ENCODE measurements at regions not wholly inside any gene's neighbourhood (a gene's known extent, or its start where the extent isn't known, plus 50 kb on each side); places are given as distances from the start of the nearest gene placed in this dataset.
A peak's percentile ranks its signal among the peaks of the same experiment; 100 is the strongest.

DNA sequence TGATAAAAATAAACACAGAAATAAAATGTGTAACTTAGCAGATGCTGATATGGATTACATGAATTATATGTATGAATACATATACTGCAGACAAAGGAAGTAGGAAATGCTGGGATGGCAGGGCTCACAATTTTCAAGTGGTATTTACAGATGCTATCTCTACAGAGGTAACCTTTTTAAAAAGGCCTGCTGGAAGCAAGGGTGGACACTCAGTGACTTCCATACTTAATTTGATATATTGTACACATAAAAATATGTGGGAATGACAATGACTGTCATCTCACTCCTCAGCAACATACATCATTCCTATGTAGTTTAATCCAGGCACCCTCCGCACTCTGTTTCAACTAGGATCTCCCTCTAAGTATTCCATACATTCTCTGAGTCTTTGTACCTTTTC lies 452.9 kb downstream of the DTHD1 start:
- WGBS, 2 donors (ENCODE audit: extremely low coverage in 2 of 2, insufficient read length in 2 of 2, insufficient replicate concordance in 1 of 2): no CpG with 5 or more reads among the region's 1 CpG
- Histone ChIP-seq H4K8ac (ENCODE audit: low read depth, low read length) (no peak overlapping the region), H4K91ac (ENCODE audit: low read depth, low read length, poor library complexity) (no peak overlapping the region), H3K4me2 (ENCODE audit: insufficient read depth, low read length, poor library complexity, severe bottlenecking) (no peak overlapping the region), H3K9ac (ENCODE audit: low read depth, low read length, poor library complexity) (no peak overlapping the region), H3K18ac (ENCODE audit: low read length) (no peak overlapping the region), H2BK5ac (ENCODE audit: low read length) (no peak overlapping the region), H2BK12ac (ENCODE audit: low read length) (no peak overlapping the region), H3K36me3 (replicated peaks in 1 of 2; ENCODE audit: control insufficient read depth in 2 of 2, insufficient read depth in 2 of 2, low read length in 2 of 2) (no peaks in the 10 kb centered on the region), H3K9me3 (replicated peaks in 1 of 2; ENCODE audit: control insufficient read depth in 2 of 2, insufficient read depth in 1 of 2, low read depth in 1 of 2, low read length in 2 of 2) (no peaks in the 10 kb centered on the region), H2AK5ac (ENCODE audit: low read depth, low read length) (no peak overlapping the region), H3K79me1 (ENCODE audit: low read depth, low read length) (no peaks in the 10 kb centered on the region), H3K4me3 (ENCODE audit: low read length in 2 of 2) (no peak overlapping the region), H3K27ac (replicated peaks; ENCODE audit: low read length) (no peak overlapping the region), H3K4me1 (ENCODE audit: control insufficient read depth in 2 of 2, insufficient read depth in 1 of 2, low read depth in 1 of 2, low read length in 2 of 2) (no peaks in the 10 kb centered on the region), H2BK15ac (ENCODE audit: low read length) (no peak overlapping the region), H3K4ac (ENCODE audit: low read length) (no peak overlapping the region), H3K23ac (ENCODE audit: low read depth, low read length, poor library complexity) (no peak overlapping the region), H3K14ac (ENCODE audit: low read length) (no peak overlapping the region), H2AFZ (ENCODE audit: low read length) (no peak overlapping the region), H2BK120ac (ENCODE audit: low read depth, low read length) (no peak overlapping the region), H3K27me3 (ENCODE audit: control insufficient read depth in 3 of 3, insufficient read depth in 3 of 3, low read depth in 1 of 3, low read length in 3 of 3) (no peaks in the 10 kb centered on the region)
- DNase-seq (ENCODE audit: low spot score): no peak

DNA sequence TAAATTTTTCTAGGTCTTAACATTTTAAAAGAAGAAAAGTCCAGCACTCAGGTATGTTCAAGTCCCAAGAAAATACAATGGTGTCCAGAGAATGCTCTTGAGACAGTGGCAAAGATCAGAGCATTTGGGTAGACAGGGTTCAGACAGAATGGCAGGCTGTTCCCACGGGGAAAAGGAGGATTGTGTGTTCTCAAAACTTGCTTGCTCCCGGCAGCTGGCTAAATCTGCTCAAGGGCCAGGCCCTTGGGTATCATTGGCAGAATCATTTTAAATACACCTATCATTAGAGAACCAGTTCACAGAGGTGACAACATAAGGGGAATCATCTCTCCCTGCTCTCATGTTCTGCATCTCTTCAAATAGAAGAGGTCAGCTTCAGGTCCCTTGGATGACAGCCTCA lies 456.3 kb downstream of the DTHD1 start:
- no peak overlapping the region for H4K91ac ChIP-seq (ENCODE audit: low read depth, low read length, poor library complexity)
- no peak overlapping the region for H2AK5ac ChIP-seq (ENCODE audit: low read depth, low read length)
- no peak overlapping the region for H2AFZ ChIP-seq (ENCODE audit: low read length)
- no peak overlapping the region for H3K27ac ChIP-seq (replicated peaks; ENCODE audit: low read length)
- H2BK15ac ChIP-seq (ENCODE audit: low read length): no peak overlapping the region
- no peaks in the 10 kb centered on the region for H3K79me1 ChIP-seq (ENCODE audit: low read depth, low read length)
- H3K9me3 ChIP-seq (replicated peaks in 1 of 2; ENCODE audit: control insufficient read depth in 2 of 2, insufficient read depth in 1 of 2, low read depth in 1 of 2, low read length in 2 of 2): no peaks in the 10 kb centered on the region
- no peak overlapping the region for H3K4ac ChIP-seq (ENCODE audit: low read length)
- no peak for DNase-seq (ENCODE audit: low spot score)
- H3K27me3 ChIP-seq (ENCODE audit: control insufficient read depth in 3 of 3, insufficient read depth in 3 of 3, low read depth in 1 of 3, low read length in 3 of 3): no peaks in the 10 kb centered on the region
- H4K8ac ChIP-seq (ENCODE audit: low read depth, low read length): no peak overlapping the region
- no peak overlapping the region for H3K23ac ChIP-seq (ENCODE audit: low read depth, low read length, poor library complexity)
- no CpG with 5 or more reads among the region's 2 CpGs for WGBS, 2 donors (ENCODE audit: extremely low coverage in 2 of 2, insufficient read length in 2 of 2, insufficient replicate concordance in 1 of 2)
- H3K36me3 ChIP-seq (replicated peaks in 1 of 2; ENCODE audit: control insufficient read depth in 2 of 2, insufficient read depth in 2 of 2, low read length in 2 of 2): no peaks in the 10 kb centered on the region
- no peak overlapping the region for H3K4me2 ChIP-seq (ENCODE audit: insufficient read depth, low read length, poor library complexity, severe bottlenecking)
- no peak overlapping the region for H2BK120ac ChIP-seq (ENCODE audit: low read depth, low read length)
- no peak overlapping the region for H3K4me3 ChIP-seq (ENCODE audit: low read length in 2 of 2)
- no peak overlapping the region for H3K14ac ChIP-seq (ENCODE audit: low read length)
- H3K4me1 ChIP-seq (ENCODE audit: control insufficient read depth in 2 of 2, insufficient read depth in 1 of 2, low read depth in 1 of 2, low read length in 2 of 2): no peaks in the 10 kb centered on the region
- H3K9ac ChIP-seq (ENCODE audit: low read depth, low read length, poor library complexity): no peak overlapping the region
- no peak overlapping the region for H2BK5ac ChIP-seq (ENCODE audit: low read length)
- no peak overlapping the region for H2BK12ac ChIP-seq (ENCODE audit: low read length)
- H3K18ac ChIP-seq (ENCODE audit: low read length): no peak overlapping the region

DNA sequence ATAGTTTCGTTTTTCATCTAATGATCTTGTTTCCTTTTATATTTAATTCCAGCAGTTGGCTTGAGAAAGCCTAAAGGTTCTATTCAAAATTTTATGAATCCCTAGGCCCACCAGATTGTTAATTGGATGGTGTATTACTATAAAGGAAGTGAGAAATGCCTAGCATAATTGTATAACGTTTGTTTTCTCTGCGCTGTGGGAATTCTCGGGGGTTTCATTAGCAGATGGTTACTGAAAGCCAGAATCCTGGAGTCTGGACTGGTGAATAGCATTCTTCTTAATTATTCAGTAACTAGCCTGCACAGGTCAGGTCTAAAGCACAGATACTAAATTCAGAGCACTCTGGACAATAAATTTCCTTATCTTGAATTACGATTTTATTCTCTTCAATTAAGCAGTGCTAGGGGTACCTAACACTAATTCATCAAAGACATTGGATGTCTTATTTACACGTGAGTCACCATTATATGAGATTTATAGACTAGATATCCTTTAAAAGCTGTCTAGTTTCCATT lies 459.4 kb downstream of the DTHD1 start:
- H3K18ac ChIP-seq (ENCODE audit: low read length): no peak overlapping the region
- H3K27me3 ChIP-seq (ENCODE audit: control insufficient read depth in 3 of 3, insufficient read depth in 3 of 3, low read depth in 1 of 3, low read length in 3 of 3): no peaks in the 10 kb centered on the region
- no peak overlapping the region for H3K23ac ChIP-seq (ENCODE audit: low read depth, low read length, poor library complexity)
- no peak overlapping the region for H2BK120ac ChIP-seq (ENCODE audit: low read depth, low read length)
- H3K9ac ChIP-seq (ENCODE audit: low read depth, low read length, poor library complexity): no peak overlapping the region
- no peaks in the 10 kb centered on the region for H3K36me3 ChIP-seq (replicated peaks in 1 of 2; ENCODE audit: control insufficient read depth in 2 of 2, insufficient read depth in 2 of 2, low read length in 2 of 2)
- H2BK12ac ChIP-seq (ENCODE audit: low read length): no peak overlapping the region
- H3K14ac ChIP-seq (ENCODE audit: low read length): no peak overlapping the region
- H3K4me3 ChIP-seq (ENCODE audit: low read length in 2 of 2): no peak overlapping the region
- no peak overlapping the region for H2BK5ac ChIP-seq (ENCODE audit: low read length)
- no peak overlapping the region for H4K8ac ChIP-seq (ENCODE audit: low read depth, low read length)
- no peaks in the 10 kb centered on the region for H3K4me1 ChIP-seq (ENCODE audit: control insufficient read depth in 2 of 2, insufficient read depth in 1 of 2, low read depth in 1 of 2, low read length in 2 of 2)
- no peaks in the 10 kb centered on the region for H3K9me3 ChIP-seq (replicated peaks in 1 of 2; ENCODE audit: control insufficient read depth in 2 of 2, insufficient read depth in 1 of 2, low read depth in 1 of 2, low read length in 2 of 2)
- no peak overlapping the region for H2BK15ac ChIP-seq (ENCODE audit: low read length)
- H3K4ac ChIP-seq (ENCODE audit: low read length): no peak overlapping the region
- no CpG with 5 or more reads among the region's 6 CpGs for WGBS, 2 donors (ENCODE audit: extremely low coverage in 2 of 2, insufficient read length in 2 of 2, insufficient replicate concordance in 1 of 2)
- no peak overlapping the region for H2AK5ac ChIP-seq (ENCODE audit: low read depth, low read length)
- H4K91ac ChIP-seq (ENCODE audit: low read depth, low read length, poor library complexity): no peak overlapping the region
- H3K79me1 ChIP-seq (ENCODE audit: low read depth, low read length): no peaks in the 10 kb centered on the region
- no peak overlapping the region for H2AFZ ChIP-seq (ENCODE audit: low read length)
- H3K4me2 ChIP-seq (ENCODE audit: insufficient read depth, low read length, poor library complexity, severe bottlenecking): no peak overlapping the region
- no peak overlapping the region for H3K27ac ChIP-seq (replicated peaks; ENCODE audit: low read length)
- no peak for DNase-seq (ENCODE audit: low spot score)

DNA sequence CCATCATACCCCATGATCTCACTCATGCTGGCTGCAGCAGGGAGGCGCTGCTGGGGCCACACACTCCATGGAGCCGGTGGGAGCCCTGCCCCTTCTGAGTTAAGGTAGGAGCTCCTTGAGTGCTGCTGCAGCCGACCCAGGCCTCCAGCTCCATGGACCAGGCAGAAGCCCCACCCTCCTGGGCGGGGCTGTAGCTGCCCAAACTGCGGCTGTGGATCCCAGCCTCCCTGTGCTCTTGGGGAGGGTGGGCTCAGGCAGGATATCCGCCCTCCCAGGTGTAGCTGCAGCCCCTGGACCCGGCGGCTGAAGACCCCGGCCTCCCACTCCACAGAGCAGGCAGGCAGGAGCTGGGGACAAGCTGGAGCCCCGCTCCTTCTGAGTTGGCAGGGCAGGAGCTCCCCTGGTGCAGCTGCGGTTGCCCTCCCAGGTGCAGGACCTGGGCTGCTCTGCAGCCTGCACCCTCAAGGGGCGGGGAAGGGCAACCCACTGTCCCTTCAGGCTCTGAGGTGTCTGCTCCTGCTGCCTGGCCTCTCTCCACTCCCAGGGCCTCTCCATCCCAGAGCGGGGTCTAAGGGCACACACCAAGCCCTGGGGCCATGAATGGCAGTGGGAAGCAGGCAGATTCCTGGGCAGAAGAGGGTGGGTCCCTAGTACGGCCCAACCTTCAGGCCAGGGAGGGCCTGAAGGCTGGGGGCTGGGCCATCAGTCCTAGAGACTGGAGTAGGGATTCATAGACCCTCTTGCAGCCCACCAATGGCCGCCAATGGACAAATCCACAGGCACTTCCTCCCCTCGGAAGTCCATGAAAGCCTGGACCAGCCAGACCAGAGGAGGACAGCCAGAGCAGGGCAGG lies 466.1 kb downstream of the DTHD1 start:
- H3K9ac ChIP-seq (ENCODE audit: low read depth, low read length, poor library complexity): no peak overlapping the region
- WGBS, 2 donors (ENCODE audit: extremely low coverage in 2 of 2, insufficient read length in 2 of 2, insufficient replicate concordance in 1 of 2): no CpG with 5 or more reads among the region's 16 CpGs
- no peak overlapping the region for H2AK5ac ChIP-seq (ENCODE audit: low read depth, low read length)
- no peak overlapping the region for H4K91ac ChIP-seq (ENCODE audit: low read depth, low read length, poor library complexity)
- peak overlapping the region; percentile 75 for H2BK5ac ChIP-seq (ENCODE audit: low read length)
- DNase-seq (ENCODE audit: low spot score): no peak
- H3K18ac ChIP-seq (ENCODE audit: low read length): peak overlapping the region; percentile 83
- H3K4ac ChIP-seq (ENCODE audit: low read length): no peak overlapping the region
- peak overlapping the region; percentile 21 for H3K14ac ChIP-seq (ENCODE audit: low read length)
- no peak overlapping the region for H2BK12ac ChIP-seq (ENCODE audit: low read length)
- H2BK120ac ChIP-seq (ENCODE audit: low read depth, low read length): no peak overlapping the region
- no peaks in the 10 kb centered on the region for H3K36me3 ChIP-seq (replicated peaks in 1 of 2; ENCODE audit: control insufficient read depth in 2 of 2, insufficient read depth in 2 of 2, low read length in 2 of 2)
- no peaks in the 10 kb centered on the region for H3K9me3 ChIP-seq (replicated peaks in 1 of 2; ENCODE audit: control insufficient read depth in 2 of 2, insufficient read depth in 1 of 2, low read depth in 1 of 2, low read length in 2 of 2)
- H2BK15ac ChIP-seq (ENCODE audit: low read length): no peak overlapping the region
- H3K27ac ChIP-seq (replicated peaks; ENCODE audit: low read length): no peak overlapping the region
- H4K8ac ChIP-seq (ENCODE audit: low read depth, low read length): no peak overlapping the region
- no peak overlapping the region for H2AFZ ChIP-seq (ENCODE audit: low read length)
- H3K27me3 ChIP-seq (ENCODE audit: control insufficient read depth in 3 of 3, insufficient read depth in 3 of 3, low read depth in 1 of 3, low read length in 3 of 3): no peaks in the 10 kb centered on the region
- H3K4me1 ChIP-seq (ENCODE audit: control insufficient read depth in 2 of 2, insufficient read depth in 1 of 2, low read depth in 1 of 2, low read length in 2 of 2): no peaks in the 10 kb centered on the region
- H3K23ac ChIP-seq (ENCODE audit: low read depth, low read length, poor library complexity): no peak overlapping the region
- no peaks in the 10 kb centered on the region for H3K79me1 ChIP-seq (ENCODE audit: low read depth, low read length)
- no peak overlapping the region for H3K4me3 ChIP-seq (ENCODE audit: low read length in 2 of 2)
- H3K4me2 ChIP-seq (ENCODE audit: insufficient read depth, low read length, poor library complexity, severe bottlenecking): no peak overlapping the region
